EL (cell line): ENCODE measurements at regions not wholly inside any gene's neighbourhood (a gene's known extent, or its start where the extent isn't known, plus 50 kb on each side); places are given as distances from the start of the nearest gene placed in this dataset.

Experiments
- DNase-seq: peaks from one replicate; pipeline ENCODE4 v3.0.0-alpha.2; 2016

DNA sequence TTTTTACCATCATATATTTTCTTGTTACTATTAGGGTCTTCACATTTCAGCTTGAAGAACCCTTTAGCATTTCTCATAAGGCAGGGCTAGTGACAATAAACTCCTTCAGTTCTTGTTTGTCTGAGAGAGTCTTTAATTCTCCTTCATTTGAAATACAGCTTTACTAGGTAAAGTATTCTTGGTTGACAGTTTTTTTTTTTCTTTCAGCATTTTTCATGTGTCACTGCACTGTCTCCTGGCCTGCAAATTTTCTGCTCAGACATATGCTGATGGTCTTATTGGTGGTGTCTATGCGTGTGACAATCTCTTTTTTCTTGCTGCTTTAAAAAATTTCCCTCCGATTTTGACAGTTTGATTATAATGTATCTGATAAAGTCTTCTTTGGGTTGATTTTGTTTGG lies 399.9 kb downstream of the SH3GL2 start:
- no peak for DNase-seq

DNA sequence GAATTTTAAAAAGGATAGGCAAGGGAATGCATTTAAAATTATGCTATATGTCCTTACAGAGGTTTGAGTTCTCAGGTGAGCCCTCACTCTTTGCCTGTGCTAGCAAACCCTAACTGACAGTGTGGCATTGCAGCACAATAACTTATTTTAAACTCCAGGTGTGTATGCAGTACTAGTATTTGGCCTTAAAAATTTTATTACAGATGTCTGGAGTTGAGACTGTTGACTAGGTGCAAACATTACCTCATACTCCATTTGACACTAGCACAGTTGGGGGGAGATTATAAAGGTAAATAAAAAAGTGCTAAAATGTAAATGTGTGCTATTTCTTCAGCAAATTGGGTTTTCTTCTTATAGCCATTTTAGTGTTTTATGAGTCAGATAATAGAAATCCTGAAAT lies 407.7 kb downstream of the SH3GL2 start:
- no peak for DNase-seq

DNA sequence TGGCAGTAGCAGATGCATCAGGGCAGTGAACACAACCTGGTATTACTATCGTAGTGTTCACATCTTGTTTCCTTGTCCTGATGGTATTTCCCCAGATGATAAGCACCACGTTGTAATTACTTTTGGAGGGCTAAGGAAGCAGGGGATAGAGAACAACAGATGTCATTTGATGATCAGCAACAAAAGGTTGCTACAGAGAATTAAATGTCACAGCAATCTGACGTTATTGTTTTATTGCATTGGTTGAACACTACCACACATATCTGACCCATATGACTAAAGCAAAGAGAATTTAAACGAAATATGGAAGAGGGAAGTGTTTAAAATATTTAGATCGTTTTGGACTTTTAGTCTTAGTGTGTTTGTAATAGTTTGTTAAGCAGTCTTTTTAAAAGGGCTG lies 408.3 kb downstream of the SH3GL2 start:
- no peak for DNase-seq

DNA sequence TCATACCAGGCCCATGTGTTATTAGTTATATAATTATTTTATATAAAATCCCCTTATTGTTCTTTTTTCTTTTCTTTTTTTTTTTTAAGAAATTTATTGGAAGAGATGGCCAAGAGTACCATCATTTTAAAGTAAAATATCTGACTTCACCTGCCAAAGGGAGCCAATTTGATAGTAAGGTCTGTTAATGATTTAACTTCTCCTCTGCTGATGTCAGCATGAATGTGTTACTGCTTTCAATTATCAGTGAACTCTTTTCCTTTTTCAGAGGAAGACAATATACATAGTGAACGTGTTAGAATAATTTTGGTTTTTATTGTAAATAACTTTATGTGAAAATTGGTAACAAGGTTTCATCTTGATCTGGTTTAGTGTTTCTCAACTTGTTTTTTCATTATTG lies 409.6 kb downstream of the SH3GL2 start:
- no peak for DNase-seq

DNA sequence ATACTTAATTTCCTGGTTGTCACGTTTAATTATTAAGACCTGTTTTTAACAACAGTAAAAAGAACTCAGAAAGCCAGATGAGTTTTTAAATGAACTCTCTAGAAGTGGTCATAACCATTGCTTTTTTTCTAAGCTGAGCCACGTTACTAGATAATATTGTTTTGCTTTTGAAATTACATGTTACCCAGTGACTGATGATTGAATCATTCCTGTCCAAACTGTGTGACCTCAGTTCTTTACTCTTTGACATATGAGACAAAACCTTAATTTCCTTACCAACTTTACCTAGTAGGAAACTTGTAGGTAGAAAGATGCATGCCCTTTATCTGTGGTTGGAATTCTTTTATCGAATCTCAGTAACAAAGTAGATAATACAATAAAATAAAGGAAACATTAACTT lies 411.7 kb downstream of the SH3GL2 start:
- DNase-seq, result no peak

DNA sequence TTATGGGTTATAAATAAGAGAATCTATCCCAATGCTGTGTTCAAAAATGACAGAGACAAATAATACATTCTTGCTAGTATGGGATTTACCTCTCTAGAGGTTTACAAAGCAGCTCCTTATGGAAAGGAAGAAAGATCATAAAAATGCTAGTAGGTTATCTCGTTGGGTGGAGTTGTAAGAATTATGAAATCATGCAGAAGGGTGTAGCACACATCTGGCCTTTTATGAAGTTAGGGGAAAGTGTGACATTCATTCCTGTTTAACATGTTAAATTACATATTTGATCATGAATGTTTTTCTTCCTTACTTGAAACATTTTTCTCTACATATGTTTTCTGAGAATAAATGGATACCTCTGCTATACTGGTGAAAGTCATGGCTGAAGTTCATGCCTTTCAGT lies 414.2 kb downstream of the SH3GL2 start:
- DNase-seq, result no peak

DNA sequence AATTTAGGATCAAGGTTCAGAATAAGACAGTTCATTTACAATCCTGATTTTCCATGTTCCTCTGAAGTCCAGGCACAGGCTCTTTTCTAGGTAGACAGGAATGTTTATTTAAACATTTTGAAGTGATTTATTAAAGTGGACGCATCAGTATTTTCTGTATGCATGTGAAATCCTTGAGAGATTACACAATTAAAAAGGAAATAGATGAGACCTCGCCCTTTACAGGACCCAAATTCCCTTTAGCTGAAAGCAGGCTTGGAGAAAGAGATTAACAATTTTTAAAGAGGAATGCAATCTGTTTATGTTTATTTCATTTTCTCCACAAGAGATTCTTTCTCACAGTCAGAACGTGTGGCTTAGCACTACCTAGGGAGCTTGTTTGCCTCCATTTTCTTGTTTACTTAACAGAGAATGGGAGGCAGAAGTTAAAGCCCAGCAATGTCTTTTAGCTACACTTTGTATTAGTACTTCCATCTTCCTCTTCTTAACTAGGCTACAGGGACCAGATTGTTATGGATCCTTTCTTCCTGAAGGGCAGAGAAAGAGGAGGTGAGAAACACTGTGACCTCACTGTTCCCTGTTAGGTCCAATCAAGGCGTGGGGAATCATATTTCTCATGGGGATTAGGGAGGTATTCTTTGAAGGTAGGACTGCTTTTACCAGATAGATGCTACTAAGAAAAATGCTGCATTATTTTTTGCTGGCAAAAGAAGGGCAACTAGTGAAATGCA lies 416.0 kb downstream of the SH3GL2 start:
- DNase-seq, result no peak

DNA sequence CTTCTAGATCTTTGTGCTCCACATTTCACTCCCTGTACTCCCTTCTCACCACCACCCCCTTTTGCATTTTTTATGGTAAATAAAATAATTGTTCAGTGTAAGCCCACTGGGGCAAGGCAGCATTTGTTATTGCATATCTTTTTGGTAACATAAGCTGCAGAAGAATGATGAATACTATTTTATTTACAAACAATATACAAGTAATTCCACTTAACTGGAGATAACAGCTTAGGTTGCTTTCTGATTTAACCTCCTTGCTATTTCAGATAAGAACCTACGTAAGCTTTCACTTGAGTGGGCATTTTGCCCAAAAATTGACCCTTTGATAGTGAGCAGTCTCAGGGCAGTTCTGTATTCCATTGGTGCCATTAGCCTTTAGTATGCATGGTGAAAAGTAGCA lies 417.9 kb downstream of the SH3GL2 start:
- no peak for DNase-seq

DNA sequence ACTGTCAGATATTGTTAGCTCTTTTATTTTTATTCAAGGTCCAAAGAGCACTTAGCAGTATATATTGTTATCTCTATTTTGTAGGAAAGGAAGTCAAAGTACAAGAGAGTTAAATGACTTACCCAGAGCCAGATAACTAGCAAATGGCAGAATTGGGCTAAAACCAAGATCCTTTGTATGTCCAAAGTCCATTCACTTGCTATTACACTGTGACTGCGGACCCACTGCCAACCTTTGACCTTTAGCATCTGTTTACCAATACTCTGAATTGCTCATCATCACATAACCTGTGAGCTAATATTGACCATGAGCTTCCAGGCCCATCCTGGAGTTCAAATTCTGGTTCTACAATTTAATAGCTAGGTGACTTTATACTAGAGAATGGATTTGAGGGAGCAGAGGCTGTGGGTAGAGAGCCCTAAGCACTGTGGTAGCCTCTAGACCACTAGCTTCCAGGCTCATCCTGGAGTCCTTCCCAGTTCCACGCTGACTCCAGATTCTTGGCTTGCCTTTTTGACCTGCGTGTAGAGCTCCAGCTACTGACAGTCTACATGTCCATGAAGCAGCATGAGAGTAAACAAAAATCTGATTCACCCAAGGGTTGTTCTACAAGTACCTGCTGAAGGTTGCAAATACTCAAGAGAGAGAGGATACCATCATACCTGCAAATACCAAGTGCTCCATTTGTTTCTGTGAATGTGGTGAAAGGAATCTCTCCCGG lies 424.0 kb downstream of the SH3GL2 start:
- no peak for DNase-seq

DNA sequence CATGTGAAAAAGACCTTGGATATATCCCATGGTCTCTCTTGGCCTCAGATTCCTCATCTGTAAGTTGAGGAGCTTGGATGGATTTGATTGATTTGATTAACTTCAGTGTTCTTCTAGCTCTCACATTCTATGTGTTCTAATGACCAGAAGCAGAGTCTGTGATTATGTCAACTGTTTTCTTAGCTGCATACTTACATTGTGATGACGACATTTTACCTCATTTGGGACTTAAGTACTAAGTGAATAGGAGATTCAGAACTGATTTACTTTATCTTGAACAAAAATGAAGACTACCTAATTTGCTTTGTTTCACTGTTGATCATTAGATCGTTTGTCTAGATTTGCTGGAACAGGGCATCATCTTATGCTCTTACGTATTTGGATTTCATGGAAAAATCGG lies 427.7 kb downstream of the SH3GL2 start:
- no peak for DNase-seq

DNA sequence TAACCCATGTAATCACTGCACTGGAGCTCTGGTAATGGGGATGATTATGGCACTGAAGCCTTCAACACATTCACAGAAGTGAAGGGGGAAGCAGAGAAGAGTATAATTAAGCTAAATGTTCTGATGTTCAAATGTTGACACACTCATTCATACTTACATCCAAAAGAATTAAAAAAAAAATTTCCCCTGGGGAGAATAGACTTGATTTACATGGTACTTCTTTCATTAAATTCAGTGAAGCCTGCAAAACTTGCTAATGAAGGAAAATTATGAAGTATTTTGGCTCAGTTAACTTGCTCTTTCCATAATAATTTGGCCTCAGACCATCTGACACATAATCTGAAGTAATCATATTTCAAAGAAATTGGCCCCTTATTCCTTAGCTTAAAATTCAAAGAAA lies 428.8 kb downstream of the SH3GL2 start:
- no peak for DNase-seq

DNA sequence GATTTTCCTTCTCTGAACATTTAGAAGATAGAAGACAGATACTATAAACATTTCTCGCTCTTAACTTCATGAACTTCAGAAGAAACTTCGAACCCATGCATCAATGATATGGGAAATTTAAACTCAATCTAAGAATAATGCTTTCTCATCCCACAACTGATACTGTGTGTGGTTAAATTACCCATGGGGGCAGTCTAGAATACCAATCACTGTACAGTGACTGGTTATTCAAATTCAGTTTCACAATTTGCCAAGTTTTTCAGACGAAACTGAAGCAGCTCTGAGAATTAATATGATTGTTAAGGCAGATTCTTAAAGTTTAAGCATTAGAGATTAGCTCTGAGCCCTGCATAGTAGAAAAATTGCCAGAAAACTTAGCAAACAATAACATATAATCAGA lies 431.0 kb downstream of the SH3GL2 start:
- DNase-seq, result no peak

DNA sequence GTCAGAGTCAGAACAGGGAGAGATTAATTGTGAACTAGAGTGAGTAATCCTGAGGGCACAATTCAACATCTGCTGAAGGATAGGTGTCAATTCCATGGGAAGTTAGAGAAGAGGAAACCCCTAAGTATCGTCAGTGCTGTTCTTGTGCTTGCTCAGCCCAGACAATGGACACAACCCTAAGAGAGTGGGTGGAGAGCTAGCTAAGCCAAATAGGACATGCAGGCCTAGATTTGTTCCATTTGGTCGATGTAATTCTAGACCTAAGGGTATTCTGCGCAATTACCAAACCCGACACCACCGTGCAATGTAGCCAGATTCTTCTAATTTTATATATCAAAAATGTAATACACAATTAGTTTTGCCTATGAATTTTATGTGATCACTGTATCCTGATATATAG lies 431.6 kb downstream of the SH3GL2 start:
- no peak for DNase-seq

DNA sequence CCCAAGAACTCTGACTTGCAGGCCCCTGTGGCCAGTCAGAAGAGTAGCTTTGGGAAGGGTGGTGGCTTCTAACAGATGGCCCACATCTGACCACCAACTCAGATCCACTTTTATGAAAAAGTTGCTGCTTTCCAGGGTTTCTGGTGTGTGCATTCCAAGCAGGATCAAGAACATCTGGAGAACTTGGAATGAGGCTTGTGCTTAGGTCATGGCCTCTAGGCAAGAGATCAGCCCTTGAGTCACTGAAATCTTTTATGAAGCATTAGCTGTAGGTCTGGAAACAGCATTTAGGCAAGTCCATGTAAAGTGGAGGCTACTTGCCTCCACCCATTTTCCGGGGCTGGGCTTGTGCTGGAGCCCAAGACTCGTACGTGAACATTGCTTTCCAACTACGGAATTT lies 433.3 kb downstream of the SH3GL2 start:
- no peak for DNase-seq

DNA sequence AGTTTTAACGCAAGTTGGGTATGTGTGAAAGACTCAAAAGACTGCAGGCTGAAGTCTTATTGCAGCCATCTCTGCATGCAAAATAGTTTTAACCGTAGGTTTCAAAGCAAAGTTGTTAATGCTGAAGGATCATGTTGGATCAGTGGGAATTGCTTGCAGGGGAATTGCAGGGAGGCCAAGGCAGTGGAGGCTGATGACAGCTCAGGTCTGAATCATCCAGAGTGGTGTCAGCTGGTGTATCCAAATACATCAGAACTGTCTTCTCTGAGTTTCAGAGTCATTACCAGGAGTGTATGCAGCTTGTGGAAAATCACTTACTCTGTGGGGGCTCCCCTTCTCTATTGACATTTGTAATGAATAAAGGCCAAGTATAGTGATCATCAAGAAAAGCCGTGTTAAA lies 435.7 kb downstream of the SH3GL2 start:
- DNase-seq, result peak; percentile 4

DNA sequence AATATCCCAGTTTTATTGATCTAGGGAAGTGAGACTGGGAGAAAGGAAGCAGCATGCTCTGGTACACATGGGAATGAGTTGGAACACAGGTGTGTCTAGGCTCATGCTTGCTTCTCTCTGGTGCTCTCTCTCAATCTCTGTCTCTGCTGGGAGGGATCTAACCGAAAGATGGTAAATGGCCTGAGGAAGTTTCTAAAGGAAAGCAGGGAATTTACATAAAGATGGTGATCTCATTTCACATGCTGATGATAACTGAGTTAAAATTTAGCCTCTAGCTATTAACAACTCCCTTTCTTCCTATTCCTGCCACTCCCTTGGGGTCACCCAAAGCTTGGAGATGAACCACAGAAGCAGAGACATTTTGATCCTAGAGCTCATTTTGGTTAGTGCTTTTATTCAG lies 436.2 kb downstream of the SH3GL2 start:
- DNase-seq, result no peak

DNA sequence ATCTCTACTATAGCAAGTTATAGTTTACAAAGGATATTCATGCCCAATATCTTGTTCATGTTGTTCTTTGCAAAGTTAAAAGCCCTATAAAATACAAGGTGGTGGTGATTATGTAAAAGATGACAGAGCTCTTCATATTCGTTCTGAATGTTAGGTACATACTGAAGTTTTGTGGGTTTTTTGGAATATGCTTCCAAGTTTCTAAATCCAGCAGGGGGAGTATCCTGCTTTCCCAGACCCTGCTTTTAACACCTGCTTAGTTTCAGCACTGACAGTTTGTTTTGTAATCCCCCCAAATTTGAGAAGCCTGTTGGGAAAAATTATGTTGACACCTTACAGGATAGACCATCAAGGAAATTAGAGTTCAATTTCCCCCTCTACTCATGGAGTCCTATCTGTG lies 438.3 kb downstream of the SH3GL2 start:
- no peak for DNase-seq

DNA sequence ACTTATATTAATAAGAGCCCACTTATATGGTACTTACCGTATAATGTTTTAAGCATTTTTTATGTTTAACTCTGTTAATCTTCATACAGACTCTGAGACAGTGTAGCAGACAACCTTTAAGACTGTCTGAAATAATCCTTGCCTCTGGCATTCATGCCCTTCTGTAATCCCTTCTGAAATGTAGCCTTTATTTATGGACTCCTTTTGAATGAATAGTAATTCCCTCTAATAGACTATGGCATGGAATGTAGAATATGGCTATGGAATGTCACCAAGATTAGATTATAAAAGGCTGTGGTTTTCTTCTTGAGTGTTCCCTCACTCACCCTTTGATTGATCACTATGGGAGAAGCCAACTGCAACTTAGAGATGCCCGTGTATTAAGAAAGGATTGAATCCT lies 439.4 kb downstream of the SH3GL2 start:
- DNase-seq, result no peak

DNA sequence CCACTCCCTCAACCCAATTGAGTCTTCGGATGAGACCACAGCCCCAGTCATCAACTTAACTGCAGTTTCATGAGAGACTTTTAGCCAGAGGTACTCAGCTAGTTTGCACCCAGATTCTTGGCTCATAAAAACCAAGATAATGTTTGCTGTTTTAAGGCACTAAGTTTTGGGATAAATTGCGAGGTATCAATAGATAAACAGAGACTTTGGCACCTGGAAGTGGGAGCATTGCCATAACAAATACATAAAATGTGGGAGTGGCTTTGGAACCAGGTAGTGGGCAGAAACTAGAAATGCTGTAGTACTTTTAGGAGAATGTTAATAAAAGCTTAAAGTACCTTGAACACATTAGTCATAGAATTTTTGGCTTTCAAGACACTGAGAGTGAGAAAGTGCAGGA lies 439.8 kb downstream of the SH3GL2 start:
- DNase-seq, result no peak

DNA sequence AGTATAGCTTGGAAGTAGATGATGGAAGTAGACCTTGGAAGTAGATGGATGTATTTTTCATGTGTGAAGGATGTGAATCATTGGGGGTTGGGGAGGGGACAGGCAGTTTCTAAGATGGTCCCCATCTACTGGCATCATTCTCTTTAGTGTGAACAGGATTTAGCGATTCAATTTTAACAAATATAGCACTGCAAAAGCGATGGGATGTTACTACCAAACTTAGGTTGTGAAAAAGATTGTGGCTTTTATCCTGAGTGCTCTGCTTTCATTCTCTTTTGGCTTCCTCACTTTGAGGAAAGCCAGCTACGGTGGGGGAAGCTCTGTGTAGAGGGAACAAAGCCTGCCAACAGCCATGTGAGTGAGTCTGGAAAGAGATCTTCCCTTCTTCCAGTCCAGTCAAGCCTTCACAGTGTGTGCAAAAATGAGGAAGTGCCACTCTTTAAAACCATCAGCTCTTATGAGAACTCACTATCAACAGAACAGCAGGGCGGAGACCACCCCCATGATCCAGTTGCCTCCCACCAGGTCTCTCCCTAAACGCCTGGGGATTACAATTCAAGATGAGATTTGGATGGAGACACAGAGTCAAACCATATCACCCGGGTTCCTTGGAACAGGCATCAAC lies 441.4 kb downstream of the SH3GL2 start:
- no peak for DNase-seq

DNA sequence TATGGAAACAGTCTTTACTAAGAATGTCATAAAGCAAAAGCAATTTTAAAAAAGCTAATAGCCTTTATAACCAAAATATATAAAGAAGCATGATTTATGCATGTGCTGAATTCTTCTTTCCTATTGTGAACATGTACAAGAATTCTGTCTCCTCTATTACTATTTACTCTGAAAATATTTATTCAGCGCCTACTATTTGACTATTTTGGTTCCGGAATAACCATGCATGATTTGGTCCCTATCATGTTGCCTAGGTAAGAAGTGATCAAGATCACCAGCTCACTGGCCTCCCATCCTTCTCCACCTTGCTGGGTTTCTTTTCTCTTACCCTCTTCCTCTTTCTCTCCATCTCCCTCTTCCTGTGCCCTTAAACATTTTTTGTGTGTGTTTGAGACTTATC lies 443.8 kb downstream of the SH3GL2 start:
- DNase-seq, result no peak

DNA sequence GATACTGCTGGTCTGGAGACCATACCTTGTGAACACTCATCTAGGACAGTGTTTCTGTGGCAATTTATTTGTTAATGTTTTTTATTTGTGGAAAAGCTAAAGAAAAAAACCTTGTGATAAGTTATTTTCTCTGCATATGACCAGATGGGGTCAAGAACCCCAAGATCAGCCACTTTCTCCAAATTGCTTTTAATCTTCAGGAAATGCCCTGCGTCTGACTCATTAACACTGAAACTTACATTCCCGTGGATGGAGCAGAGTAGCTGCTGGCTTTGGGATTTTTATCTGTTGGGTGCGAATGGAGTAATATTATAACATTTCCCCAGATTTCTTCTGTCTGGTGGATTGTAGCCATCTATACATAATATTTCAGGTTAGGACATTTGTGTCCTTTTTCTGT lies 444.5 kb downstream of the SH3GL2 start:
- DNase-seq, result peak; percentile 16

DNA sequence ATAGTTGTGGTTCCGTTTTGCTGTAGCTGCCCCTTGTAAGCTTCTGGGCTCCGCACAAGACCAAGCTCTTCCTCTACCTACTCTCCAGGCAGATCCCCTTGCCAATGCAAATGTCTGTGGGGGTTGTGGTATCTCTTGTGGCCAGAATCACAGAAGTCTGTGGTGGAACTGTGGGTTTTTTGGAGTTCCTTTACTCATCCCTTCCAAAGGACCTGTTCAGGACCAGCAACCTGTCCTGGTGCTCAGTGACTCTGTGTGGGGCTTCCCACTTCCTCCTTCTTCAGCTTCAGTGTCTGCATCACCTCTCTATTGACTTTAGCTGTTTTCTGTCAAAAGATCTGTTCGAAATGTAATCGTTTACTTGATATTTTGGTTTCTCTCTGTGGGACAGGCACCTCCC lies 441.3 kb upstream of the ADAMTSL1 start:
- no peak for DNase-seq

DNA sequence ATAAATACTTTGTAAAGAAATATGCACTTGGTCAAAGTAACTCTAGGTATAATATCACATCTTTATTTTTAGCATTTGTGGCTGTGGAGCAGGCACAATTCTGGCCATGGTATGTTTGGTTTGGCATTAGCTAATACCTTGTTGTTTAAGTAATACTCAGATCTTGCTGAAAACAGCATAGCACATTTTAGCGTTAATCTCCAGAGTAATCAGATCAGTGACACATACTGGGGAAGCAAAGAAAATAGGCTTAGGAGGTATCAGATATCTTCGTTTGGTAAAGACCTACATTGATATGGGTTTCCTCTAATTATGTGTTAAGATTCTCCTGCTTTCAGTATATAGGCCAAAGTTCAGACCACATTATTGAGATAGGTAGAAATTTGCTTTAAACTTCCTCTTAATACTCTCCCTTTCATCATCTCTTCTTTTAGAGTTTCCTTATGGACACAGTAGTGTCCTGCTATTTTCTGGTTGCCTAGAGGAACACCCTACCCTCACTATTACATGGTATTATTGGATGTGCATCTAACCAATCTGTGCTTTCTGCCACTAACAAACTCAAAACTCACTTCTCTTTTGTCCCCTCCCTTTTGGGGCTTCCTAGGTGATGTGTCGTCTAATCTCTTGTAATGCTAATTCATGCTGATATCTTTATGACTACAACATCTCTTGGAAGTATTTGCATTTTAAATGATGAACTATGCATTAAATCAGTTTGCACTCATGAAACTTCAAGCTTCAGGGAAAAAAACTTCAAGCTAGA lies 437.3 kb upstream of the ADAMTSL1 start:
- DNase-seq, result no peak
